ENCODE measurements at regions not wholly inside any gene's neighbourhood (a gene's known extent, or its start where the extent isn't known, plus 50 kb on each side); places are given as distances from the start of the nearest gene placed in this dataset.

DNA sequence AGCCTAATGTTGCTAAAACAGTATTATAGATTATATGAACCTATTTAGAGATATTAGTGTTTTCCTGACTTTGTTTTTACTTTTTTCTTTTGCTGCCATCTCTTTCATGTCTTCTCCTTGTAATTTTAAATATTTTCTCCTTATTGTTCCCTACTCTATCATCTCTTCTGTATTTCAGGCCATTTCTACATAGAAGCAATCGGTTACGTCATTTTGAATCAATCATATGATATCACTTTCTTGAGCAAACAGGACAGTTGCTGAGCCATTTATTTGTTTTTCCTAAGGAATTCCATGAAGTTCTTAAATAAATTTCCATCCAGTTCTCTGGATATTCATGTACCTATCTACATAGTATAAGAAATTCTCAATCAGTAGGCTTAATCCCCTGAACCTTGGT is 287.2 kb downstream of the NUF2 start:
- no peaks in the 10 kb centered on the region for H3K27me3 ChIP-seq (ENCODE audit: insufficient read depth, low read length)
- H3K4me3 Mint-ChIP-seq (ENCODE audit: unreplicated experiment): no peak overlapping the region
- FAIRE-seq (no peak), DNase-seq (ENCODE audit: low read depth) (no peak)
- no peak overlapping the region for H3K27ac ChIP-seq (ENCODE audit: low read depth, low read length)
- no peaks in the 10 kb centered on the region for H4K20me1 ChIP-seq (ENCODE audit: insufficient read depth, low read length)
- no peaks in the 10 kb centered on the region for H3K4me1 ChIP-seq (ENCODE audit: insufficient read depth, low read length)
- H3K79me2 ChIP-seq (ENCODE audit: insufficient read depth, low read length): no peaks in the 10 kb centered on the region
- H3K9me3 Mint-ChIP-seq (ENCODE audit: unreplicated experiment): no peaks in the 10 kb centered on the region
- no peak overlapping the region for H3K4me3 ChIP-seq (ENCODE audit: insufficient read depth, low read depth, low read length)
- no peak overlapping the region for H2AFZ ChIP-seq (ENCODE audit: low read depth, low read length)
- no peaks in the 10 kb centered on the region for H3K36me3 ChIP-seq (ENCODE audit: insufficient read depth, low read length)
- H3K9me3 ChIP-seq (ENCODE audit: insufficient read depth, low read depth, low read length): no peaks in the 10 kb centered on the region
- no peaks in the 10 kb centered on the region for H3K27me3 Mint-ChIP-seq (ENCODE audit: low read depth, unreplicated experiment)
- no peaks in the 10 kb centered on the region for H3K4me1 Mint-ChIP-seq (ENCODE audit: low read depth, unreplicated experiment)
- TF ChIP-seq EZH2 (IDR thresholded peaks at IDR 0.05; ENCODE audit: insufficient read depth, low read length): no peak
- TF ChIP-seq, protein P1, sequence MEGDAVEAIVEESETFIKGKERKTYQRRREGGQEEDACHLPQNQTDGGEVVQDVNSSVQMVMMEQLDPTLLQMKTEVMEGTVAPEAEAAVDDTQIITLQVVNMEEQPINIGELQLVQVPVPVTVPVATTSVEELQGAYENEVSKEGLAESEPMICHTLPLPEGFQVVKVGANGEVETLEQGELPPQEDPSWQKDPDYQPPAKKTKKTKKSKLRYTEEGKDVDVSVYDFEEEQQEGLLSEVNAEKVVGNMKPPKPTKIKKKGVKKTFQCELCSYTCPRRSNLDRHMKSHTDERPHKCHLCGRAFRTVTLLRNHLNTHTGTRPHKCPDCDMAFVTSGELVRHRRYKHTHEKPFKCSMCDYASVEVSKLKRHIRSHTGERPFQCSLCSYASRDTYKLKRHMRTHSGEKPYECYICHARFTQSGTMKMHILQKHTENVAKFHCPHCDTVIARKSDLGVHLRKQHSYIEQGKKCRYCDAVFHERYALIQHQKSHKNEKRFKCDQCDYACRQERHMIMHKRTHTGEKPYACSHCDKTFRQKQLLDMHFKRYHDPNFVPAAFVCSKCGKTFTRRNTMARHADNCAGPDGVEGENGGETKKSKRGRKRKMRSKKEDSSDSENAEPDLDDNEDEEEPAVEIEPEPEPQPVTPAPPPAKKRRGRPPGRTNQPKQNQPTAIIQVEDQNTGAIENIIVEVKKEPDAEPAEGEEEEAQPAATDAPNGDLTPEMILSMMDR (IDR thresholded peaks at IDR 0.05; ENCODE audit: insufficient read depth, low read depth, low read length): no peak
- H3K4me2 ChIP-seq (ENCODE audit: low read length): no peak overlapping the region
- H3K27ac Mint-ChIP-seq (ENCODE audit: unreplicated experiment): no peak overlapping the region
- no peak overlapping the region for H3K9ac ChIP-seq (ENCODE audit: low read length)
- no peaks in the 10 kb centered on the region for H3K36me3 Mint-ChIP-seq (ENCODE audit: low read depth, unreplicated experiment)

DNA sequence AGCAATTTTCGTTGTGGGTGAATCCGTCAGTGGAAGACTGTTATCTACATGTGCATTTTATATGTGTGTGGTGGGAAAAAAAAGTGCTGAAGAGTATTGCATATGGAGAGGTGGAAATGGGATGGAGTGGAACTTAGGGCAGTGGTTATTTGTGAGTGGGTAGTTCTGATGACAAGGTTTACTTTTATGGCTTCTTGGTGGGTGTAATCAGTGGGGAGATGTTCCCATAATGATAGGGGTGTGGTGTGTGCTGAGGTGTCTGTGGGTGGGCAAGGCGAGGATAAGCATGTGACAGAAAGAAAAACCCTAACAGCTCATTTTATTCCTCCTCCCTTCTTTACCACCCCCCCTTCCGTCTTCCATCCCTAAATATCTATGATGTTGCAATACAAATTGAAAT is 288.1 kb downstream of the NUF2 start:
- Histone ChIP-seq H4K20me1 (ENCODE audit: insufficient read depth, low read length) (no peaks in the 10 kb centered on the region), H3K4me3 (ENCODE audit: insufficient read depth, low read depth, low read length) (no peak overlapping the region), H2AFZ (ENCODE audit: low read depth, low read length) (no peak overlapping the region), H3K4me1 (ENCODE audit: insufficient read depth, low read length) (no peaks in the 10 kb centered on the region), H3K36me3 (ENCODE audit: insufficient read depth, low read length) (no peaks in the 10 kb centered on the region), H3K4me2 (ENCODE audit: low read length) (no peak overlapping the region), H3K79me2 (ENCODE audit: insufficient read depth, low read length) (no peaks in the 10 kb centered on the region), H3K27ac (ENCODE audit: low read depth, low read length) (no peak overlapping the region), H3K27me3 (ENCODE audit: insufficient read depth, low read length) (no peaks in the 10 kb centered on the region), H3K9me3 (ENCODE audit: insufficient read depth, low read depth, low read length) (no peaks in the 10 kb centered on the region), H3K9ac (ENCODE audit: low read length) (no peak overlapping the region)
- no peaks in the 10 kb centered on the region for H3K27me3 Mint-ChIP-seq (ENCODE audit: low read depth, unreplicated experiment)
- H3K36me3 Mint-ChIP-seq (ENCODE audit: low read depth, unreplicated experiment): no peaks in the 10 kb centered on the region
- no peak for FAIRE-seq
- H3K4me1 Mint-ChIP-seq (ENCODE audit: low read depth, unreplicated experiment): no peaks in the 10 kb centered on the region
- no peaks in the 10 kb centered on the region for H3K9me3 Mint-ChIP-seq (ENCODE audit: unreplicated experiment)
- TF ChIP-seq, protein P1 (IDR thresholded peaks at IDR 0.05; ENCODE audit: insufficient read depth, low read depth, low read length): no peak
- no peak for TF ChIP-seq EZH2 (IDR thresholded peaks at IDR 0.05; ENCODE audit: insufficient read depth, low read length)
- DNase-seq (ENCODE audit: low read depth): no peak
- no peak overlapping the region for H3K27ac Mint-ChIP-seq (ENCODE audit: unreplicated experiment)
- no peak overlapping the region for H3K4me3 Mint-ChIP-seq (ENCODE audit: unreplicated experiment)

DNA sequence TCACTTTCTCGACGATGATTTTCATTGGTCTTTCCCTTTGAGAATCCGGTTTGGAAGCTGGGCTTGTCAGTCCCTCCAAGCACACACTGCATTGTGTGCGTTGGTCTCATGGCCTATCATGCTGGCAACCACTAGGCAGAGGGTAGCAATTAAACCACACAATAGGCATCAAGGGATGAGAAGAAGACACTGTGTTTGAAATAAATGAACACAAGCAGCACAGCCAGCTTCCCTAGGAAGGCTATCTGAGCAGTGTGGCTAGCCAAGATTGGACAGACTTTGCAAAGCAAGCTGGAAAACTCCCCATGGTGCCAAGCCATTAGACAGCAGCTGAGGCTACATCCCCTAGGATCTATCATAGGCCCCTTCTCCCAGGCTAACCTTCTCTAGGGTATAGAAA is 288.7 kb downstream of the NUF2 start:
- TF ChIP-seq, protein P1 (IDR thresholded peaks at IDR 0.05; ENCODE audit: insufficient read depth, low read depth, low read length): no peak
- no peak for TF ChIP-seq EZH2 (IDR thresholded peaks at IDR 0.05; ENCODE audit: insufficient read depth, low read length)

More for the DNA sequence above, 288.7 kb downstream of the NUF2 start:
- Mint-ChIP-seq H3K27me3 (ENCODE audit: low read depth, unreplicated experiment) (no peaks in the 10 kb centered on the region), H3K4me1 (ENCODE audit: low read depth, unreplicated experiment) (no peaks in the 10 kb centered on the region), H3K4me3 (ENCODE audit: unreplicated experiment) (no peak overlapping the region), H3K27ac (ENCODE audit: unreplicated experiment) (no peak overlapping the region), H3K36me3 (ENCODE audit: low read depth, unreplicated experiment) (no peaks in the 10 kb centered on the region), H3K9me3 (ENCODE audit: unreplicated experiment) (no peaks in the 10 kb centered on the region)
- H3K79me2 ChIP-seq (ENCODE audit: insufficient read depth, low read length): no peaks in the 10 kb centered on the region
- no peak overlapping the region for H3K27ac ChIP-seq (ENCODE audit: low read depth, low read length)
- H3K4me2 ChIP-seq (ENCODE audit: low read length): no peak overlapping the region
- DNase-seq (ENCODE audit: low read depth) (no peak), FAIRE-seq (no peak)
- H2AFZ ChIP-seq (ENCODE audit: low read depth, low read length): no peak overlapping the region
- no peak overlapping the region for H3K4me3 ChIP-seq (ENCODE audit: insufficient read depth, low read depth, low read length)
- no peak overlapping the region for H3K9ac ChIP-seq (ENCODE audit: low read length)
- no peaks in the 10 kb centered on the region for H3K9me3 ChIP-seq (ENCODE audit: insufficient read depth, low read depth, low read length)
- no peaks in the 10 kb centered on the region for H3K27me3 ChIP-seq (ENCODE audit: insufficient read depth, low read length)
- H3K36me3 ChIP-seq (ENCODE audit: insufficient read depth, low read length): no peaks in the 10 kb centered on the region
- no peaks in the 10 kb centered on the region for H4K20me1 ChIP-seq (ENCODE audit: insufficient read depth, low read length)
- no peaks in the 10 kb centered on the region for H3K4me1 ChIP-seq (ENCODE audit: insufficient read depth, low read length)

Measured in astrocyte (in vitro differentiated cells and primary cell).